ENCODE measurements at regions not wholly inside any gene's neighbourhood (a gene's known extent, or its start where the extent isn't known, plus 50 kb on each side); places are given as distances from the start of the nearest gene placed in this dataset.
"Not testable (repeated sequence)": the region's sequence is repeated elsewhere in the genome, so short reads cannot be mapped to it uniquely, and the experiment has no call there.

DNA sequence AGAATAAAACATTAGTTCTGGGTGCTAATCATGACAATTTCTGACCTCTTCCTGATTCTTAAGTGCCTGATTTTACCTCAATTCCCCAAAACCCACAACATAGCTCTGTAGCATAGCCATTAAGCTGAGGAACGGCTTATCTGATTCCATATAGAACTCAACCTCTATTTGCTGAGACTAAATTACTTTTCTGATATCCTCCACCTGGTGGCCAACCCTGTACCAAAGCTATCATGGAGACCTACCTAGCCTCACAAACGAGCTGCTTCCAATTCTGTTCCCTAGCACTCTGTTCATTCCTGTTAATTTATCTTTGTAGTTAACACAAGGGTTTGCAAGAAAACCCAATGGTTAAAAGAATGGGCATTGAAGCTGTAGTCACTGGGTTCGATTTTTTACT lies 245.2 kb downstream of the PLOD2 start:
- no peak for DNase-seq (ENCODE audit: low read depth)

DNA sequence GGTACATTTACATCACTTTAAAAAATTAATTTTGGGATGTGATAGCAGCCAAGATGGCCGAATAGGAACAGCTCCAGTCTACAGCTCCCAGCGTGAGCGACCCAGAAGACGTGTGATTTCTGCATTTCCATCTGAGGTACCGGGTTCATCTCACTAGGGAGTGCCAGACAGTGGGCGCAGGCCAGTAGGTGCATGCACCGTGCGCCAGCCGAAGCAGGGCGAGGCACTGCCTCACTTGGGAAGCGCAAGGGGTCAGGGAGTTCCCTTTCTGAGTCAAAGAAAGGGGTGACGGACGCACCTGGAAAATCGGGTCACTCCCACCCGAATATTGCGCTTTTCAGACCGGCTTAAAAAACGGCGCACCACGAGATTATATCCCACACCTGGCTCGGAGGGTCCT lies 233.2 kb downstream of the PLOD2 start:
- not testable (repeated sequence) for DNase-seq (ENCODE audit: low read depth)

DNA sequence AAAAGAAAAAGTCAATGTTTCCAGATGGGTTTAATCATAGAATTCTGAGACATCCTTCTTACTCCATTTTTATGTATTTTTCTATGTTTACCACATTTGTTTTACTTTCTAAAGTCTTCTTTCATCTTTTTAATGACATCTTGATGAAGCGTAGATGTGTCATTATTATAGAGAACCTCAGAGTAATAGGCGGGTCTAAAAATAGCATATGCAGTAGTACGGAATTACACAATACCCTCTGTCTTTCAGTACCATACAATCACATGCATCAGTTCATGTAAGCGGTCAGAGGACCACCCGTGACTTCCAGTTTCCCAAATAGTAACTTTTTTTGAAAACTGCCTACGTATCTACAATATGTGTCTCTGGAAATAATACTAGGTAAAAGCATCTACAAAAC lies 224.0 kb downstream of the PLOD2 start:
- peak; percentile 18 for DNase-seq (ENCODE audit: low read depth)

DNA sequence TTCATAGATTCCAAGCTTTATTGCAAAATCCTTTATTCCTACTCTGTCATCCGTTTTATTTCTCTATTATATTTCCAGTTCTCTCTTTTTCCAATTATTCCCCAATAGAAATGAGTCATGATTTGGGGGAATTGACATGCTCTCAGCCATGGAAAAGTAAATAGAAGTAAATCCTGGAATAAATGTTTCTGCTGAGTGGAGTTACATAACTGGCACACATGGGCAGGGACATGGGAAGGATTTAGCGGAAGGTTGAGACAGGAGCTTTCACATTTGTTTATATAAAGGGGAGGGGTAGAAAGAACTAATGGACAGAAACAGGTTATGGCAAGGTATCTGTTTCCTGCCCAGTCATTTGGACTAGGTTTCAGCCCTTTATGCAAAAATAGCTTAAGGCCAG lies 221.6 kb downstream of the PLOD2 start:
- DNase-seq (ENCODE audit: low read depth) = no peak

DNA sequence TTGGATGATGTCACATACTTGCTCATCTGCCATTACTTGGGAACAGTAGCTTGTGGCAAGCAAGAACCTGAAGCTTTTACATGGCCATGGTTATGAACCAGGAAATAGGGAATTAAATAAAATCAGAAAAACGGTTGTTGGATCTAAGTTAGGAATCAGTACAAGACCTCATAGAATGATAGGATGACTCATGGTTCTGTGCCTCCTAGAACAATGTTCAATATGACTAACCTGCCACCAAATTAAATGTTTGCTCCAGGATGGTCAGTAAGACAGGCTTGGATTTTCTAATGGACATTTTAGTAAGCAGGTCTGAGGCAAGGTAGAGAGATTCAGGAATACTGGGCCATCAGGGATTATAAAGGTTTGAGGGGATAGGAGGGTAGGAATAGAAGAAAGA lies 218.9 kb downstream of the PLOD2 start:
- DNase-seq (ENCODE audit: low read depth) = no peak

DNA sequence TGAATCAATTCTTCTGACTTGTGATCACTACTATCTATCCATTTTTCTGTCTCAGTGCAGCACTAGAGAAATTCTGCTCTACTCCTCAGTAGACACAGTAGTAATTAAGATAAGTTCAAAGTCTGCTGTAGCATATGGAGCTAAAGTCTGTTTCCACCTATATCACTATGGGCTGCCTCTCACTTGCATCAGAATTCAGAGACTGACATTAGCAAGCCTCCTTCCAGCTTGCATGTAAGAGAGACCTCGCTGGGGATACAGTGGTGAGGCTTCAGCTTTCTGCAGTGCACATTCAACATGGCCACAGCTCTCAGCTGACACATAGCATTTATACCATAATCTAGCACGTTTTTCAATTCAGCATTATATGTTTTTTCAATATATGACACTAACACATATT lies 217.0 kb downstream of the PLOD2 start:
- DNase-seq (ENCODE audit: low read depth) = no peak

DNA sequence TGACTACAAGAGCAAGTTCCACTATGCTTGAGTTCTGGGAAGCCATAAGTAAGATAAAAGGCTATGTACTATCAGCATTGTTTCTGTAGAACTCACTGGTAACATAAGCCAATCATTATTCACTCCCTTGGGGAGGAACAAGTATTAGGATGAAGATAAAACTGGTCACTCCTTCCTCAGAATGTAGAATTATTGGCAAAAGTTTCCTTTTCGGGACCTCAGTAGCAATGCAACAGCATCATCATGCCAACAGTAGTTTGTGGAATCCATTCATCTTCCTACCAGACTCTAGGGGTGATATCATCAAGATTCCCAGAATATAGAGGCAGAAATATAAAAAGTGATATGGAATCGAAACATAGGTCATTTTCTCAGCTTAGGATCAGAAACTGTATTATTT lies 209.5 kb downstream of the PLOD2 start:
- no peak for DNase-seq (ENCODE audit: low read depth)

DNA sequence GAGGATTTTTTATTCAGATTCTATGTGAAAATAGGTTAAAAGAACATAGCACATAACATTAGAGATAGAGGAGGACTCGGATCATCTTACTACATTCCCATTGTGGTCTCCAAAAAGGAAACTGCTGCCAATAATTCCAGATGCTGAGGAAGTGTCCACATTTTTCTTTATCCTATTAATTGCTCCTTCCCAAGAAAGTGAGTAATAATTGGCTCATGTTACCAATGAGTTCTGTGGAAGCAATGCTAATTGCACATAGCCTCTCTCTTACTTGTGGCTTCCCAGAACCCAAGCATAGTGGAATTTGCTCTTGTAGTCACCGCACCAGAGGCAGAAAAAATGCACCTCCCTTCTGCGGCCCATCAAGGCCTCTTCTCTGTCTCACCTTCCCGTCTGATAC lies 208.4 kb downstream of the PLOD2 start:
- peak; percentile 76 for DNase-seq (ENCODE audit: low read depth)

DNA sequence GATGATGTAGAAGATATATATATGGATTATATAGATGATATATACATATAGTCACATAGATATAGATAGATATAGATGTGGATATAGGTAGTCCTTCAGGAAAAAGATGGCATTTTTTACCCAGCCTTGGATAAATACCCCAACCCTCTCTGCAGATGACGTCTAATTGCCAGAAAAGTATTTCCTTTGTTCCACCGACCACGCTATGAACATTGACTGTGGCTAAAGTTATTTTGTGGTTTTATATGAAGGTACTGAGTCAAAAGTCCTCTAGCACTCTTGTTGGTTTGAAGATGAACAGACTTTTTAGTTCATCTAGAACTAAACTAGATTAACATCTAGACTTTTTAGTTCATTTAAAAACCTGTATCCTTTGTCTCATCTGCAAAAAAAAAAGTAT lies 207.7 kb downstream of the PLOD2 start:
- DNase-seq (ENCODE audit: low read depth) = no peak

DNA sequence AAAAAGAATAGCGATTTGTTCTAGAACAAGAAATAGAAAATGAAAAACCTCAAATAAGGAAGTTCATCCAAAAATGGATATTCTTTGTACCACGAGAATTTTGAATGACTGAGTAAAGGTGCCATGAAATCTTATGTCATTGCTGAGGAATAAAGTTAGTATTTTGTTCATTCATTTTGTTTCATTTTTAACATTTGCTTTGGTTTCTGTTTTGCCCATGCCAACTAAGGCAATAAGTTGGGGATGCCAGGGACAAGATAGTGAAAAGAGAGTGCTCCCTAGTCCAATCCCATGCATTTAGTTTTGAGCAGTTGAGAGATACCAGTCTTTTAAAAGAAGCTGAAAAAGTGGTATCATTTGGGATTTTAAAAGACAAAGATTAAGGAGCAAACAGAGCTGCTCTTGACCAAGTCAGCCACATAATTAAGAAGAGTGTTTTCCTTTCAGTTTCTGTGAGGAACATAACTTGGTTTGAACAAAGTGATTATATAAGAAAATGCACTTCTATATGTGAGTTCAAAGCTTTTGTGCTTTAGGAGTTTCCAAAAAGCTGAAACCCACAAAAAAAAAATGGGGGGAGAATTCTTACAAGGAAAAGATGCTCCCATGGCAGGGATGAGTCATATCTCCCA lies 201.4 kb downstream of the PLOD2 start:
- no peak for DNase-seq (ENCODE audit: low read depth)

DNA sequence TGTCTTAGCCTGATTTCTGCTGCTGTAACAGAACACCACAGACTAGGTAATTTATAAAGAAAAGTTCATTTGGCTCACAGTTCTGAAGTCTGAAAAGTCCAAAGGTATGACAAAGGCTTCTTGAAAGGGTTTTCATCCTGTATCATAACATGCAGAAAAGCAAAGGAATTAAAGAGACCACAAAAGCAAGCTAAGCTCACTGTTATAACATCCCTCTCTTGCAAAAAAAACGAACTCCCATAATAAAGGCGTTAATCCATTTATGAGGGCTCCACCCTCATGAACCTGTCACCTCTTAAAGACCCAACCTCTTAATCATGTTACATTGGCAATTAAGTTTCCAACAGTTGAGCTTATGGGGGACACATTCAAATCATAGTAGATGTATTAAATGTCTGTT lies 197.9 kb downstream of the PLOD2 start:
- no peak for DNase-seq (ENCODE audit: low read depth)

DNA sequence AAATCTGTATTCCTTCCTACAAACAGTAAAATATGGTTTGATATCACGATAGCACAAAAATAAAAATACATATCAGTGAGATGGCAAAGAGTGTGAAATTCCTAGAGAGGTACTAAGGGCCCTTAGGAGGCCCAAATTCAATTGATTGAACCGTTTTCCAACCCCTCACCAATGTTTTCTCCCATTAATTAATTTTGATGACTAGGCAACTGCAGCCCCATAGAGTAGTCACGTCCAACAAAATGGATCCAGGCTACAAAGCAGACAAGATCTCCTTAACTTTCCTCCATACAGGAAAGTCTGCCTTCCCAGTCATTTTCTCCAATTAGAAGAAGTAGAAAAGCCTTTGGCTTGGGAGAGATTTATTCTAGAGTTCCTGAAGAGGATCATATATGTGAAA lies 193.9 kb downstream of the PLOD2 start:
- DNase-seq (ENCODE audit: low read depth) = no peak

DNA sequence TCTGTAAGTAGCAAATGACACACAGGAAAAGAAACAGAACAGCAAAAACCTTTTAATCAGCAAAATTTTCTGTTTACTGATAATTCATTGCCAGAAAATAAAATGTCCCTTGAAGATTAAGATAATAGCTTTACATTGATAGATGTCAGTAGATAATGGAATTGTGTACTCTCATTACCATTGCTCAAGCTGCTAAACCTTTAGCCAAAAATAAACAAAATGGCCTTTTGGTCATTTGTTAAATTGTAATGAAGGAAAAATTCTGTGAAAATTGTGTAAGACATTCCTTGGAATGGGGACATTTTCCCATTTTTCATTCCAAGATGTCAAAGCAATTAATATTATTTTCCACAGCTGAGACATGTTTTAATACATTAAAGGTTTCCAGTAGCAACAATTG lies 189.8 kb downstream of the PLOD2 start:
- DNase-seq (ENCODE audit: low read depth) = no peak

DNA sequence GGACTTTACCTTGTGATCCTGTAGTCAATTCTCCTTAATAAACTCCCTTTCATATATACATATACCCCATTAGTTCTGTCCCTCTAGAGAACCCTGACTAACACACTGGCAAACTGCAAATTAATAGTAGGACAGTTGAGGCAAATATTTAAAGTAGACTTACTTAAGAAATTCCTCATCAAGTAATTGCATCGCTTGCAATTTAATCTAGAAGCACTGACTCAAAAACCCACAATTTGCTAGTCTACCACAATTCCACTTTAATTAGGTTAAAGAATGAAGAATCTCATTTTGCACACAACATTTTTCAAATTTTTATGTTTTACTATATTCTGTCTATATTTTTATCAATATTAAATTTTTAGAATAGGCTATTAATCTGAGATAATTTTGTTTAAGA lies 188.1 kb downstream of the PLOD2 start:
- no peak for DNase-seq (ENCODE audit: low read depth)

DNA sequence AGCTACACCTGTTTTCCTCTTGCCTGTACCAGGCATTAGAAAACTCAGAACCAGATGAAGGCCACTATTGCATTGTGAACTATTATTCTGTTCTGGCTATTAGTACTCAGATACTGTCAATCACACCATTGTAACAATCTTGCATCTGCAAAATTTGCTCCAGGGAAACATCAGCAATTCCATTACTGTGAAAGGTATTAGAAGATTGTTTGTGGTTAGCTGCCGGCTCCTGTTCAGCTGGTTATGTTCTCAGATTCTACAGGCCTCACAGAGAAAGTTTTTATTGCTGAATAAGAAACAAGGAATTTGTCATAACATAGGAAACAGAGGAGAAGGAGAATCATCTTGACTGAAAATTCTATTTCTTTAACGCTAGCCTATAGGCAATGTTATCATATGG lies 179.9 kb downstream of the PLOD2 start:
- DNase-seq (ENCODE audit: low read depth) = no peak

DNA sequence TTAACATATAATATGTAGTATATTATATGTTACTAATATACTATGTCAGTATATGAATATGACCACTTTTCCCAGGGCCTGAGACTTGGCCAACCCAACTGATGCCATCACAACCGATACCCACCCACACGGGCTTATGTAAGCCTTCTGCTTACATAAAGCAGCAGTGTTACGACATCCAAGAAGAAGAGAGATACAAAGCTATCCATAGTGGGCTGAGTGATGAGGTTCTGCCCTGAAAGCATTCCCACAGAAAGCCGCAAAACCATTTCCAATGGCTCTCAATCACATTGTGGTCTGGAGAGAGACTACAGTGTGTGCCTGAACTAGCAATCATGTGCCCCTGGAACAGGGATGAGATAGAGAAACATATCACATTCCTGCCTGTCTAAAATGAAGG lies 177.9 kb downstream of the PLOD2 start:
- no peak for DNase-seq (ENCODE audit: low read depth)
